Karpas-422 (cell line): ENCODE measurements at regions not wholly inside any gene's neighbourhood (a gene's known extent, or its start where the extent isn't known, plus 50 kb on each side); places are given as distances from the start of the nearest gene placed in this dataset.

Experiments used
- DNase-seq: peaks from one replicate; pipeline ENCODE4 v3.0.0-alpha.2; 2015
- H2AFZ ChIP-seq: fragments of 200-600 bp; sonication (generic); 2 replicates; pipeline ENCODE4 v1.6.1; 2014; ENCODE audit warnings: antibody characterized with exemption, low read length, mixed read lengths
- H3K27ac ChIP-seq: fragments of 200-600 bp; sonication (generic); 2 replicates; pipeline ENCODE4 v1.5.1; 2014; ENCODE audit warnings: mild to moderate bottlenecking, low read length, moderate library complexity
- H3K27me3 ChIP-seq: fragments of 200-600 bp; sonication (generic); 2 replicates; pipeline ENCODE4 v1.6.1; 2014; ENCODE audit warnings: low read length, mixed read lengths
- H3K36me3 ChIP-seq: fragments of 200-600 bp; sonication (generic); 2 replicates; pipeline ENCODE4 v1.6.1; 2014; ENCODE audit warnings: low read length, mixed read lengths; ENCODE audit not compliant: insufficient read depth
- H3K4me1 ChIP-seq: fragments of 200-600 bp; sonication (generic); 2 replicates; pipeline ENCODE4 v1.6.1; 2014; ENCODE audit warnings: mild to moderate bottlenecking, low read length, mixed read lengths
- H3K4me2 ChIP-seq: fragments of 200-600 bp; sonication (generic); 2 replicates; pipeline ENCODE4 v1.6.1; 2014; ENCODE audit warnings: low read length, low read depth, mild to moderate bottlenecking; ENCODE audit not compliant: poor library complexity, severe bottlenecking
- H3K4me3 ChIP-seq: fragments of 200-600 bp; sonication (generic); 2 replicates; pipeline ENCODE4 v1.5.1; 2014; ENCODE audit warnings: mild to moderate bottlenecking, antibody characterized with exemption, low read length, mixed read lengths
- H3K79me2 ChIP-seq: fragments of 200-600 bp; sonication (generic); 2 replicates; pipeline ENCODE4 v1.6.1; 2014; ENCODE audit warnings: mild to moderate bottlenecking, low read length, mixed read lengths
- H3K9ac ChIP-seq: fragments of 200-600 bp; sonication (generic); 2 replicates; pipeline ENCODE4 v1.6.0; 2014; ENCODE audit warnings: low read length
- H3K9me2 ChIP-seq: fragments of 200-600 bp; sonication (generic), shearing (Covaris generic); replicated peaks from 2 replicates; pipeline ENCODE4 v1.6.0; 2014; ENCODE audit warnings: mild to moderate bottlenecking, low read length, moderate library complexity; ENCODE audit not compliant: insufficient read depth
- H3K9me3 ChIP-seq: fragments of 300-700, 200-600 bp; sonication (generic); 2 replicates; pipeline ENCODE4 v1.6.1; 2014; ENCODE audit warnings: low read length, mixed read lengths
- H4K20me1 ChIP-seq: fragments of 200-600 bp; sonication (generic); 2 replicates; pipeline ENCODE4 v1.6.1; 2014; ENCODE audit warnings: mild to moderate bottlenecking, antibody characterized with exemption, low read length, low read depth; ENCODE audit not compliant: insufficient read depth

- DNase-seq: no peak
Measured at GRCh38 chr2:198700319-198700718, 757.4 kb downstream of the SATB2 start.

GRCh38 chr2:198698230-198698629 lies 759.5 kb downstream of the SATB2 start:
- Histone ChIP-seq H3K36me3 (no peaks in the 10 kb centered on the region), H4K20me1 (no peaks in the 10 kb centered on the region), H3K4me1 (no peaks in the 10 kb centered on the region), H3K4me2 (no peak overlapping the region), H3K27me3 (no peaks in the 10 kb centered on the region), H3K9me2 (no peaks in the 10 kb centered on the region), H3K9me3 (no peaks in the 10 kb centered on the region), H3K4me3 (no peak overlapping the region), H3K79me2 (no peaks in the 10 kb centered on the region), H3K9ac (no peak overlapping the region), H2AFZ (no peak overlapping the region), H3K27ac (no peak overlapping the region)
- DNase-seq: no peak

More at GRCh38 chr2:198700319-198700718, 757.4 kb downstream of the SATB2 start:
- H4K20me1 ChIP-seq: no peaks in the 10 kb centered on the region
- H3K4me2 ChIP-seq: no peak overlapping the region
- no peaks in the 10 kb centered on the region for H3K9me2 ChIP-seq
- no peaks in the 10 kb centered on the region for H3K9me3 ChIP-seq
- H3K36me3 ChIP-seq: no peaks in the 10 kb centered on the region
- H3K79me2 ChIP-seq: no peaks in the 10 kb centered on the region
- H3K27me3 ChIP-seq: no peaks in the 10 kb centered on the region
- H2AFZ ChIP-seq: no peak overlapping the region
- no peaks in the 10 kb centered on the region for H3K4me1 ChIP-seq
- H3K9ac ChIP-seq: no peak overlapping the region
- no peak overlapping the region for H3K4me3 ChIP-seq
- no peak overlapping the region for H3K27ac ChIP-seq

GRCh38 chr2:198697794-198698193 lies 759.9 kb downstream of the SATB2 start:
- Histone ChIP-seq H3K4me3 (no peak overlapping the region), H3K36me3 (no peaks in the 10 kb centered on the region), H3K9me2 (no peaks in the 10 kb centered on the region), H3K27me3 (no peaks in the 10 kb centered on the region), H3K9ac (no peak overlapping the region), H3K79me2 (no peaks in the 10 kb centered on the region), H3K27ac (no peak overlapping the region), H2AFZ (no peak overlapping the region), H3K4me2 (no peak overlapping the region), H3K4me1 (no peaks in the 10 kb centered on the region), H3K9me3 (no peaks in the 10 kb centered on the region), H4K20me1 (no peaks in the 10 kb centered on the region)
- no peak for DNase-seq

GRCh38 chr2:198697218-198697617 lies 760.5 kb downstream of the SATB2 start:
- H2AFZ ChIP-seq: no peak overlapping the region
- H3K4me3 ChIP-seq: no peak overlapping the region
- H3K79me2 ChIP-seq: no peaks in the 10 kb centered on the region
- H3K9ac ChIP-seq: no peak overlapping the region
- H4K20me1 ChIP-seq: no peaks in the 10 kb centered on the region
- H3K9me3 ChIP-seq: no peaks in the 10 kb centered on the region
- no peaks in the 10 kb centered on the region for H3K4me1 ChIP-seq
- no peak for DNase-seq
- no peak overlapping the region for H3K4me2 ChIP-seq
- H3K27me3 ChIP-seq: no peaks in the 10 kb centered on the region
- H3K36me3 ChIP-seq: no peaks in the 10 kb centered on the region
- H3K9me2 ChIP-seq: no peaks in the 10 kb centered on the region
- H3K27ac ChIP-seq: no peak overlapping the region

- Histone ChIP-seq H3K27me3 (no peaks in the 10 kb centered on the region), H3K4me1 (no peaks in the 10 kb centered on the region), H3K9me2 (no peaks in the 10 kb centered on the region), H3K36me3 (no peaks in the 10 kb centered on the region), H3K27ac (no peak overlapping the region), H3K79me2 (no peaks in the 10 kb centered on the region), H3K9ac (no peak overlapping the region), H4K20me1 (no peaks in the 10 kb centered on the region), H3K4me3 (no peak overlapping the region), H3K9me3 (no peaks in the 10 kb centered on the region), H2AFZ (no peak overlapping the region), H3K4me2 (no peak overlapping the region)
- DNase-seq: no peak
Measured at GRCh38 chr2:198695879-198696278, 761.9 kb downstream of the SATB2 start.

GRCh38 chr2:198692907-198693510 lies 764.7 kb downstream of the SATB2 start:
- no peaks in the 10 kb centered on the region for H3K79me2 ChIP-seq
- H2AFZ ChIP-seq: no peak overlapping the region
- H3K9me3 ChIP-seq: no peaks in the 10 kb centered on the region

GRCh38 chr2:198691236-198691635 lies 766.5 kb downstream of the SATB2 start:
- H3K4me2 ChIP-seq: no peak overlapping the region
- no peak overlapping the region for H3K9ac ChIP-seq
- H3K9me2 ChIP-seq: no peaks in the 10 kb centered on the region
- H3K27me3 ChIP-seq: no peaks in the 10 kb centered on the region
- no peaks in the 10 kb centered on the region for H3K79me2 ChIP-seq
- no peak for DNase-seq
- no peaks in the 10 kb centered on the region for H3K4me1 ChIP-seq
- no peaks in the 10 kb centered on the region for H4K20me1 ChIP-seq
- no peak overlapping the region for H2AFZ ChIP-seq
- H3K27ac ChIP-seq: no peak overlapping the region
- no peak overlapping the region for H3K4me3 ChIP-seq
- H3K36me3 ChIP-seq: no peaks in the 10 kb centered on the region
- no peaks in the 10 kb centered on the region for H3K9me3 ChIP-seq

More at GRCh38 chr2:198692907-198693510, 764.7 kb downstream of the SATB2 start:
- DNase-seq: no peak
- no peaks in the 10 kb centered on the region for H3K9me2 ChIP-seq
- H4K20me1 ChIP-seq: no peaks in the 10 kb centered on the region
- H3K36me3 ChIP-seq: no peaks in the 10 kb centered on the region
- H3K4me1 ChIP-seq: no peaks in the 10 kb centered on the region
- no peak overlapping the region for H3K27ac ChIP-seq
- no peak overlapping the region for H3K9ac ChIP-seq
- no peak overlapping the region for H3K4me3 ChIP-seq
- H3K27me3 ChIP-seq: no peaks in the 10 kb centered on the region
- no peak overlapping the region for H3K4me2 ChIP-seq

- Histone ChIP-seq H3K9me3 (no peaks in the 10 kb centered on the region), H4K20me1 (no peaks in the 10 kb centered on the region), H2AFZ (no peak overlapping the region), H3K4me3 (no peak overlapping the region), H3K9ac (no peak overlapping the region), H3K27ac (no peak overlapping the region), H3K27me3 (no peaks in the 10 kb centered on the region), H3K36me3 (no peaks in the 10 kb centered on the region), H3K4me2 (no peak overlapping the region), H3K79me2 (no peaks in the 10 kb centered on the region), H3K9me2 (no peaks in the 10 kb centered on the region), H3K4me1 (no peaks in the 10 kb centered on the region)
- DNase-seq: no peak
Measured at GRCh38 chr2:198664321-198664720, 793.4 kb downstream of the SATB2 start.

- no peak overlapping the region for H3K9ac ChIP-seq
- DNase-seq: no peak
- no peak overlapping the region for H2AFZ ChIP-seq
- H3K9me2 ChIP-seq: no peaks in the 10 kb centered on the region
- no peaks in the 10 kb centered on the region for H3K27me3 ChIP-seq
- H3K27ac ChIP-seq: no peak overlapping the region
- no peak overlapping the region for H3K4me3 ChIP-seq
- no peaks in the 10 kb centered on the region for H3K36me3 ChIP-seq
- no peaks in the 10 kb centered on the region for H3K79me2 ChIP-seq
- H3K9me3 ChIP-seq: no peaks in the 10 kb centered on the region
- H4K20me1 ChIP-seq: no peaks in the 10 kb centered on the region
- H3K4me2 ChIP-seq: no peak overlapping the region
- no peaks in the 10 kb centered on the region for H3K4me1 ChIP-seq
Measured at GRCh38 chr2:198662905-198663304, 794.8 kb downstream of the SATB2 start.
